ENCODE measurements at regions not wholly inside any gene's neighbourhood (a gene's known extent, or its start where the extent isn't known, plus 50 kb on each side); places are given as distances from the start of the nearest gene placed in this dataset.

DNA sequence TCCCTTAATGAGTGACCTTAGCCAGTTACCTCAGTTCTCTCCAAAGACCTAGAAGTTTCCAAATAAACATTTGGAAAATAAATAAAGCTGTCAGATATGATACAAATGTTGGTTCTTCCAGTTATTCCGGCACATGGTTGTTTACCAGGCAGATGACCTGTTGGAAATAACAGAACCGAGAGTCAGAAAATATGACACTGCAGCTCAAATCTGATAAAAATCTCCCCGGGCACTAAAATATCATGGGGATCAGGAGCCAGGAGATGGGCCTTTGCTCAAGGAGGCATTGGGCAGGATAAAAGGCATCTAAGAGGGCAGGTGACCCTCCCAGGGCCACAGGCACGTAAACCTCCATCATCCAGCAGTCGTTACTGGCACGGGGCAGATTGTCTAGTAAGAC is 164.0 kb upstream of the LYZL1 start:
- ATAC-seq, result no peak

GRCh38 chr10:29127037-29127700 is 161.7 kb upstream of the LYZL1 start:
- ATAC-seq (no peak), DNase-seq (no peak)

More for the DNA sequence above, 164.0 kb upstream of the LYZL1 start:
- DNase-seq, result no peak

DNA sequence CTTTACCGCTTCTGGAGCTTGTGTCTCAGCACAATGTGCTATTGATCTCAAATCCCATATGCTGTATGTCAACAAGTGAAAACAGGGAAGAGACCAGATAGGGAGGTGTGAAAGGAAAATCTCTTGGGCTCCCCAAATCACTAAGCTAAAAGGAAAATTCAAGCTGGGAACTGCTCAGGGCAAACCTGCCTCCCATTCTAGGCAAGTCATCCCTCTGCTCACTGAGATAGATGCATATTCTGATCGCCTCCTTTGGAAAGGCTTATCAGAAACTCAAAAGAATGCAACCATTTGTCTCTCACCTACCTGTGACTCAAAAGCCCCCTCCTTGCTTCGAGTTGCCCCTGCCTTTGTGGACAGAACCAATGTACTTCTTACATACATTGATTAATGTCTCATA is 161.1 kb upstream of the LYZL1 start:
- DNase-seq (no peak), ATAC-seq (no peak)

DNA sequence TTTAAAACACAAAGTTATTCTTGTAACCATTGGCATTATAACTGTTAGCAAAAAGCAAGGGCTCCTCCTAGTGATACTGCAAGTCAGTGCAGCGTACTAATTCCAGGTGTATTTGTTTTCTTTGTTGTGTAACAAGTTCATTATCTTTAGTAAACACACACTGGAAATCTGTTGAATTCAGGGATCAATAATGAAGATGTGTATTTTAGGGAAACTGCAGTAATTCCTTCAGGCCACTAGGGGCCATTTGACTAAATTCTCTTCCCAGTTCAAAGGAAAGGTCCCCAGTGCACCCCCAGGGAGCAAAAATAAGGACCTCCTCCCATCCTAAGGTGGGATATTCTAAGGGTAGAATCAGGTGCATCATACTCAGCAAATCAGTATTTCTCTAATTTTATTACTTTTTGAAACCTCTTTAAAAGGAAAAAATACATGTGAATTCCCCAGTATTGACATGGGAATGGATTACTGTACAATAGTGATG is 158.6 kb upstream of the LYZL1 start:
- ATAC-seq (no peak), DNase-seq (no peak)

DNA sequence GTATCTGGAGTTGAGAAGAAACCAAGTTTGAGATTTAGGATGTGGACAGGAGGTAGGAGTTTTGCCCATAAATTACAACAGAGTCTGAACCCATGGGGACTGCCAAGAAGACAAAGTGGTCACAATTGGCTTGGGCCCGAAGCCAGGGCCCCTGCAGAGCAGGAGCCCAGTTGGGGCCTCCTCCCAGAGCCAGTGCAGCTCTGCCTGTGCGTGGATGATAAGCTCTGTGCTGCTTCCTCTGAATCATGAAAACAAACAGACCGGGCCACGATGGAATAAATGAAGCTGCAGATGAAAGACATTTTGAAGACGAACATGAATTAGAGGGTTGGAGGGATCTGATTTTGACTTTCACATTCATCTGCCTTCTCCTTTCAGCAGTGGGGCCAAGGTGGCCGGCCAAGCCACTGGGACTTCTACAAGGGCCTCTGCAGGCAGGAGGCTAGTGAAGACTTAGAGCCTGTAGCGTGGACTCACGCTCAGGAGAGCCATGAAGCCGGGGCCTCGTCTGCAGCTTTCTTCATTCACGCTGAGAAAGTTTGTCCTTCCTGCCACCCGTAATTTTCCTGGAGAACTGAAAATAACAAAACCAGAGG is 156.8 kb upstream of the LYZL1 start:
- ATAC-seq, result no peak
- no peak for DNase-seq

DNA sequence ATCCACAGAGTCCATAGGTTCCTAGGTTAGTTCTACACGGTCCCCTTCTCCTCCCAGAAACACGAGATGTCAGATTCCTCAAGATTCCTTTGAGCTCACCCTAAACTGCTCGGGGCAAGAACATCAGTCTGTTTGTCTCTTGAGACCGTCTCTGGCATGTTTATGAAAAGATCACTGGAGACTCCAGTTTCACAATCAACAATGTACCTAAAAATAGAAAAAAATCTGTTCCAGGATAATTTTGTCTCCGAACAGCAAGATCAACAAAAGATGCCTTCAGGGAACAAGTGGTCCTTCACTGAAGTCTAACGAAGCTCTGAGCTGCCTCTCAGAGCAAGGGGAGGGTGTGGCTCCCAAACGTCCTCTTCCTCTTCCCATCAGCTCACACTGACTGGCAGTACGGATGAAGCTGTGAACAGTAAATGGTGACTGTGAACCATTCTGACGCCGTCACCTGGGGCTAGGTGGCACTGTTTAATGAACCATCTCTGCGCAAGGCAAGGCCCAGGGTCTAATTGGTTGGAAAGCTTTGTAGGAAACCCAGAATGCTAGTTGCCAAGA is 156.2 kb upstream of the LYZL1 start:
- no peak for ATAC-seq
- no peak for DNase-seq

GRCh38 chr10:29135337-29135736 is 153.5 kb upstream of the LYZL1 start:
- ATAC-seq (no peak), DNase-seq (no peak)

DNA sequence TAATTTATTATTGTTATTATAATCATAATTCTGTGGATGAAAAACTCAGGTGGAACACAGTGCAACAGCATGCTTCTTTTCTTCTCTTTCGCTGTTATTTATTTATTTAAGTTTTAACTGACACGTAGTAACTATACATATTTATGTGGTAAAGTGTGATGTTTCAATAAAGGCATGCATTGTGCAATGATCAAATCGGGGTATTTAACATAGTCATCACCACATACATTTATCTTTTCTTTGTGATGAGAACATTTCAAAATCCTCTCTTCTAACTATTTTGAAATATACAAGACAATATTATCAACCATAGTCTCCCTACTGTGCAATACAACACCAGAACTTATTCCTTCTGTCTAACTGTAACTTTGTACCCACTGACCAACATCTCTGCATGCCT is 152.5 kb upstream of the LYZL1 start:
- ATAC-seq (no peak), DNase-seq (no peak)

DNA sequence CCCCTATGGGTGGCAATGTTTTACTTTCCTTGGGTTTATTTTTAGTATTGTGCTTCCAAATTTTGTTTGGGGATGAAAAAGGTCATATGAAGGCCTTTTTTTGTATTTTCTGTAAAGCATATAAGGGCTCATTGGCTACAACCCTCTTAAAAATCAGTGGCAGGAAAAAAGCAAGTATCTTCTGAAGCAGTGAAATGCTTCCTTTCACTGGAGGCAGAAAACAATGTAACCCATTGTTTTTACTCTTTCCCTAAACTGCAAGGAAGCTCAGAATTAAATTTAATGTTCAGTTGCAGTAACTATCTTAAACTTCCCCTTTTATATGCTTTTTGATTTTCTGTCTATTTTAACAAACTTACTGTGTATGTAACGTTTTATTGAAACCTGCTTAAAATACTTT is 148.7 kb upstream of the LYZL1 start:
- DNase-seq, result no peak
- ATAC-seq, result no peak

- no peak for ATAC-seq
- no peak for DNase-seq
Observed at GRCh38 chr10:29140991-29141390, 147.9 kb upstream of the LYZL1 start.

- ATAC-seq (no peak), DNase-seq (no peak)
Observed at GRCh38 chr10:29141761-29142160, 147.1 kb upstream of the LYZL1 start.

DNA sequence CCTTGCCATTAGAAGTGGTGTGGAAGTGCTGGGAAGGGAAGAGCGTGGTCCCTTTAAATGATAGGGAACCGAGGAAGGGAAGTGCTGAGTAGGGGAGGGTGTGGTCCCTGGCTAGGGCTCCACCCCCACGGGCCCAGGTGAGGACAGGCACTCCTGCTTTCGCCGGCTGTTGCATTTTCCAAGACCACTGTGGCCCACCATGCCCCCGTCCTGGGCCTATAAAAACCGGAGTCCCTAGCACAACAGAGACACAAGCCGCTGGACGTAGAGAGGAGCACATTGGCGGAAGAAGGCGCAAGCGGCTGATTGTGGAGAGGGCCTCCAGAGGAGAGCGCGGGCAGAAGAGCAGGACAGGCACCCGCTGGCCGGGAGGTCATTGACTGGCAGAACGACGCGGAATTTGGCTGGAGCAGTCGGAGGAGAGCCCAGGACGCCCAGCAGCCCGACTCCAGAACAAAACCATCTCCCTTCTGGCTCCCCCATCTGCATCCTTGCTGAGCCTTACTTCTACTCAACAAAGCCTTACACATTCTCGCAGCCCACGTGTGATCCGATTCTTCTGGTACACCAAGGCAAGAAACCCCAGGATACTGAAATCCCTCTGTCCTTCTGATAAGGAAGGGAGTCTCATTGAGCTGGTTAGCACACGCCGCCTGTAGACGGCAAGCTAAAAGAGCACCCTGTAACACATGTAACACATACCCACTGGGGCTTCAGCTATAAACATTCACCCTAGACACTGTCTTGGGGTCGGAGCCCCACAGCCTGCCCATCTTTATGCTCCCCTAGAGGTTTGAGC is 146.2 kb upstream of the LYZL1 start:
- DNase-seq (no peak), ATAC-seq (no peak)

GRCh38 chr10:29144126-29144525 is 144.7 kb upstream of the LYZL1 start:
- DNase-seq, result no peak
- ATAC-seq, result no peak

DNA sequence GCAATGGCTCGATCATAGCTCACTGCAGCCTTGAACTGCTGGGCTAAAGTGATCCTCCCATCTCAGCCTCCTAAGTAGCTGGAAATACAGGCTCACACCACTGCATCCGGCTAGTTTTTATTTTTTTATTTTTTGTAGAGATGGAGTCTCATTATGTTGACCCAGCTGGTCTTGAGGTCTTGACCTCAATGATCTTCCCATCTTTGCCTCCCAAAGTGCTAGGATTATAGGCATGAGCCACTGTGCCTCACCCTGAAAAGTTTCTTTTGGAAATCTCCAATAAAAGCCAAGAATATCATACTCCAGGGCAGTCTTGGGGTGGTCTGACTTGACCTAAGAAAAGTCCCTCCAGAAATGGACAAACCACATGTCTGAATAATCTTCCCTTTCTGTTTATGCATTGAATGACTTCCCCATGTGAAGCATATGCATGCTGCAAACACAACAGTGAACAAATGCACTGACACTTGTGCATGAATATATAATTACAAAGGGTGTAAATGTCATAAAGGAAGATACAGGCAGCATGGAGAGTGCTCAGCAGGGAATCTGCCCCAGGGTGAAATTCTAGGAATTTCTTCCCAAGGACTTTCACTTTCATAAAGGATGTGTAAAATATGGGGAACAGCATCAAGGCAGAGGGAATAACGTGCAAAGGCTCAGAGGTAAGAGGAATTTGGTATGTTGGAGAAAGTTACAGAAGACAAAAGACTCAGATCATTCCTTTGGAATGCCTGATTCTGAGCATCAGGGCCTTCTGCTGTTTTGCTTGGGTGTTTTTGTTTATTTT is 142.4 kb upstream of the LYZL1 start:
- no peak for ATAC-seq
- no peak for DNase-seq

GRCh38 chr10:29150010-29150409 is 138.9 kb upstream of the LYZL1 start:
- ATAC-seq (no peak), DNase-seq (no peak)

DNA sequence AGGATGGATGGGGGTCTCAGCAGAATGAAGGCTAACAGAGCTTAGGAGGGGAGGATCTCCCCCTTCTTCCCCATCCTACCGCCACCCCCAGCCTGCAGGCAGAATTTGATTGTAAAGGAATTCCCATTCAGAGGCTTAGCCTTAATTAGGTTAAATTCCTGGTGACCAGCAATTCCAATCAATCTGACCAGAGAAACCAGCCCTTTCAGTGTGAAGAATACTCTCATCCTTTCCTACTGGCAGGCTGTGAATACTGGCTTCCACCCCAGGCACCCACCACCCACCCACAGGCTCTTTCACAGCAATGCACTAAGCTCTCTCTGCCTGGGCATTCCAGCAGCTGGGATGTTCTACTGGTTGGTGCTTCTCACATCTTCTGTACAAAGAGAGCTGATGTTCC is 137.9 kb upstream of the LYZL1 start:
- no peak for ATAC-seq

GRCh38 chr10:29157321-29157720 is 131.5 kb upstream of the LYZL1 start:
- no peak for DNase-seq
- ATAC-seq, result no peak

More for the DNA sequence above, 137.9 kb upstream of the LYZL1 start:
- DNase-seq, result no peak

- DNase-seq, result no peak
- no peak for ATAC-seq
Observed at GRCh38 chr10:29158066-29158465, 130.8 kb upstream of the LYZL1 start.

- DNase-seq, result no peak
Observed at GRCh38 chr10:29160150-29160617, 128.7 kb upstream of the LYZL1 start.

GRCh38 chr10:29163746-29164145 is 125.1 kb upstream of the LYZL1 start:
- ATAC-seq, result no peak
- DNase-seq, result no peak

More at GRCh38 chr10:29160150-29160617, 128.7 kb upstream of the LYZL1 start:
- ATAC-seq, result no peak

- DNase-seq, result no peak
- ATAC-seq, result no peak
Observed at GRCh38 chr10:29166713-29167112, 122.2 kb upstream of the LYZL1 start.

- DNase-seq, result no peak
- no peak for ATAC-seq
Observed at GRCh38 chr10:29169021-29169420, 119.8 kb upstream of the LYZL1 start.

Data from stimulated activated naive CD8-positive, alpha-beta T cell treated with anti-CD3 and anti-CD28 coated beads, Interleukin-15, Interleukin-2, amounts not matched to agents 100 U/mL and 50 U/mL, for 24 hours (primary cell).